NCI-H345 treated with DMSO at 0.1 percent for 48 hours (cell line): ENCODE measurements at regions not wholly inside any gene's neighbourhood (a gene's known extent, or its start where the extent isn't known, plus 50 kb on each side); places are given as distances from the start of the nearest gene placed in this dataset.
"Not testable (repeated sequence)": the region's sequence is repeated elsewhere in the genome, so short reads cannot be mapped to it uniquely, and the experiment has no call there.

Experiments
- DNase-seq: peaks from one replicate; lab custom pipeline; 2025; ENCODE audit not compliant: unreplicated experiment; lab: John Stamatoyannopoulos, UW

GRCh38 chr1:79177844-79178243 lies 171.3 kb upstream of the ADGRL4 start:
- DNase-seq: no peak

- no peak for DNase-seq
Measured at GRCh38 chr1:79161077-79161476, 154.5 kb upstream of the ADGRL4 start.

- no peak for DNase-seq
Measured at GRCh38 chr1:79155991-79156390, 149.5 kb upstream of the ADGRL4 start.

GRCh38 chr1:79151006-79151796 lies 144.7 kb upstream of the ADGRL4 start:
- no peak for DNase-seq

- DNase-seq: no peak
Measured at GRCh38 chr1:79150576-79150975, 144.0 kb upstream of the ADGRL4 start.

- DNase-seq: not testable (repeated sequence)
Measured at GRCh38 chr1:79138227-79138626, 131.7 kb upstream of the ADGRL4 start.

- DNase-seq: no peak
Measured at GRCh38 chr1:79133774-79134364, 127.3 kb upstream of the ADGRL4 start.

- no peak for DNase-seq
Measured at GRCh38 chr1:79131626-79132025, 125.1 kb upstream of the ADGRL4 start.

- no peak for DNase-seq
Measured at GRCh38 chr1:79129914-79130313, 123.4 kb upstream of the ADGRL4 start.

GRCh38 chr1:79128722-79129121 lies 122.2 kb upstream of the ADGRL4 start:
- DNase-seq: no peak

- no peak for DNase-seq
Measured at GRCh38 chr1:79124756-79125155, 118.2 kb upstream of the ADGRL4 start.

GRCh38 chr1:79122521-79122920 lies 116.0 kb upstream of the ADGRL4 start:
- DNase-seq: no peak

GRCh38 chr1:79117376-79117775 lies 110.8 kb upstream of the ADGRL4 start:
- DNase-seq: no peak

- DNase-seq: no peak
Measured at GRCh38 chr1:79113836-79114235, 107.3 kb upstream of the ADGRL4 start.

GRCh38 chr1:79110749-79111148 lies 104.2 kb upstream of the ADGRL4 start:
- no peak for DNase-seq

- no peak for DNase-seq
Measured at GRCh38 chr1:79109445-79109844, 102.9 kb upstream of the ADGRL4 start.

- DNase-seq: no peak
Measured at GRCh38 chr1:79105500-79105899, 99.0 kb upstream of the ADGRL4 start.

- DNase-seq: no peak
Measured at GRCh38 chr1:79104617-79105016, 98.1 kb upstream of the ADGRL4 start.

GRCh38 chr1:79100385-79100784 lies 93.9 kb upstream of the ADGRL4 start:
- no peak for DNase-seq

- DNase-seq: no peak
Measured at GRCh38 chr1:79090985-79091384, 84.5 kb upstream of the ADGRL4 start.

- DNase-seq: no peak
Measured at GRCh38 chr1:79089946-79090345, 83.4 kb upstream of the ADGRL4 start.

- no peak for DNase-seq
Measured at GRCh38 chr1:79082233-79082632, 75.7 kb upstream of the ADGRL4 start.

GRCh38 chr1:79079770-79080169 lies 73.2 kb upstream of the ADGRL4 start:
- no peak for DNase-seq
